CD4-positive, alpha-beta T cell (primary cell): ENCODE measurements at regions not wholly inside any gene's neighbourhood (a gene's known extent, or its start where the extent isn't known, plus 50 kb on each side); places are given as distances from the start of the nearest gene placed in this dataset.

Experiments used
- ATAC-seq: fragments of 200-7000 bp; cut with Tn5 transposase; one replicate; pipeline ENCODE4 v1.10.0; 2022; ENCODE audit warnings: mild to moderate bottlenecking; ENCODE audit not compliant: poor library complexity
- CTCF ChIA-PET: fragments of 350-600 bp; sonication (Branson Sonifier 250); formaldehyde crosslinking; loops from one replicate; lab custom pipeline; 2021; ENCODE audit warnings: antibody characterized with exemption, inconsistent platforms; lab: Charles Lee
- POLR2A ChIA-PET: fragments of 350-600 bp; sonication (Branson Sonifier 250); formaldehyde crosslinking; loops from one replicate; lab custom pipeline; 2021; ENCODE audit warnings: antibody characterized with exemption, inconsistent platforms; lab: Charles Lee
- DNase-seq, 14 experiments: peaks; one replicate each; pipeline ENCODE4 v3.0.0-alpha.2; 2013 to 2020; ENCODE audit warnings: mixed read lengths in 2 of 14
- H3K27ac ChIP-seq, 2 donors: one replicate each; pipeline versions ENCODE4 v1.5.1 to v1.7.0; 2013; ENCODE audit warnings: low read length in 2 of 2, low read depth in 1 of 2, mild to moderate bottlenecking in 1 of 2
- H3K27me3 ChIP-seq, 2 experiments: 1 replicate in 1 of 2; 2 replicates in 1 of 2; pipeline versions ENCODE4 v1.6.1 to v1.7.0; 2013; ENCODE audit warnings: low read length in 2 of 2, control low read depth in 1 of 2, mild to moderate bottlenecking in 1 of 2, moderate library complexity in 1 of 2; ENCODE audit not compliant: insufficient read depth in 2 of 2, control insufficient read depth in 1 of 2
- H3K36me3 ChIP-seq: one replicate; pipeline ENCODE4 v1.6.1; 2013; ENCODE audit warnings: low read length, control low read depth; ENCODE audit not compliant: insufficient read depth
- H3K4me1 ChIP-seq: one replicate; pipeline ENCODE4 v1.6.1; 2013; ENCODE audit warnings: low read length, control low read depth; ENCODE audit not compliant: insufficient read depth
- H3K4me3 ChIP-seq: one replicate; pipeline ENCODE4 v1.5.1; 2013; ENCODE audit warnings: mild to moderate bottlenecking, low read length, moderate library complexity
- H3K9me3 ChIP-seq, 2 experiments: 1 replicate in 1 of 2; 2 replicates in 1 of 2; pipeline versions ENCODE4 v1.6.1 to v1.7.0; 2013; ENCODE audit warnings: low read length in 2 of 2, mild to moderate bottlenecking in 2 of 2, control low read depth in 1 of 2, moderate library complexity in 1 of 2; ENCODE audit not compliant: control insufficient read depth in 1 of 2, insufficient read depth in 1 of 2
- H3K27ac Mint-ChIP-seq: one replicate; pipeline ENCODE4 v1.8.0; 2020; ENCODE audit warnings: mixed read lengths
- H3K27me3 Mint-ChIP-seq: one replicate; pipeline ENCODE4 v1.8.0; 2021; ENCODE audit warnings: mixed read lengths
- H3K36me3 Mint-ChIP-seq: one replicate; pipeline ENCODE4 v1.8.0; 2021; ENCODE audit warnings: low read depth, mixed read lengths
- H3K4me1 Mint-ChIP-seq: one replicate; pipeline ENCODE4 v1.8.0; 2021; ENCODE audit warnings: low read depth, mixed read lengths
- H3K4me3 Mint-ChIP-seq: one replicate; pipeline ENCODE4 v1.8.0; 2020; ENCODE audit warnings: mild to moderate bottlenecking, mixed read lengths
- H3K9me3 Mint-ChIP-seq: one replicate; pipeline ENCODE4 v1.8.0; 2020; ENCODE audit warnings: mixed read lengths
- CTCF ChIP-seq: fragments of 200-600 bp; IDR thresholded peaks from one replicate; pipeline ENCODE4 v1.8.0; 2022; ENCODE audit warnings: antibody characterized with exemption, mild to moderate bottlenecking
- intact Hi-C, 2 experiments: fragments of 100-400 bp; cut with DNase I in 1 of 2; cut with micrococcal nuclease in 1 of 2; formaldehyde crosslinking; loops; one replicate each; pipeline versions ENCODE4 v1.15.1 to v1.9.0; 2023 to 2025; cut with DNase I, micrococcal nuclease

- no peaks in the 10 kb centered on the region for H3K36me3 ChIP-seq
- H3K27ac Mint-ChIP-seq, result no peak overlapping the region
- no peaks in the 10 kb centered on the region for H3K27me3 Mint-ChIP-seq
- H3K36me3 Mint-ChIP-seq, result peaks cover 5% of the 10 kb centered on the region
- DNase-seq (no peak), ATAC-seq (no peak)
- POLR2A ChIA-PET, result no interaction called here
- no peak for TF ChIP-seq CTCF
- no peaks in the 10 kb centered on the region for H3K9me3 ChIP-seq
- no peaks in the 10 kb centered on the region for H3K27me3 ChIP-seq
- H3K9me3 Mint-ChIP-seq, result no peaks in the 10 kb centered on the region
- peaks cover 3% of the 10 kb centered on the region for H3K4me1 ChIP-seq
- CTCF ChIA-PET, result interaction anchor here (0.8 to 1.7 kb wide), 3 partner anchors 10 to 21 kb away, joined by 3 read pairs; no protein-coding TSS in a partner anchor
- intact Hi-C loops, result no loop called here
- no peak overlapping the region for H3K4me3 ChIP-seq
- H3K4me1 Mint-ChIP-seq, result no peaks in the 10 kb centered on the region
- H3K4me3 Mint-ChIP-seq, result no peak overlapping the region
- H3K27ac ChIP-seq, result no peak overlapping the region
These were observed 209.5 kb upstream of the KCTD7 start for GRCh38 chr7:66419210-66419609.

- no peak overlapping the region for H3K27ac Mint-ChIP-seq
- peaks cover 18% of the 10 kb centered on the region for H3K36me3 Mint-ChIP-seq
- ATAC-seq (no peak), DNase-seq (no peak)
- ChIA-PET POLR2A (no interaction called here), CTCF (interaction anchor here (1.5 kb wide), 1 partner anchor 14 kb away, joined by 4 read pairs; no protein-coding TSS in a partner anchor)
- peaks cover 3% of the 10 kb centered on the region for H3K36me3 ChIP-seq
- no peaks in the 10 kb centered on the region for H3K4me1 ChIP-seq
- intact Hi-C loops, result no loop called here
- H3K9me3 Mint-ChIP-seq, result no peaks in the 10 kb centered on the region
- no peaks in the 10 kb centered on the region for H3K4me1 Mint-ChIP-seq
- no peak overlapping the region for H3K27ac ChIP-seq
- H3K27me3 Mint-ChIP-seq, result no peaks in the 10 kb centered on the region
- TF ChIP-seq CTCF, result no peak
- no peaks in the 10 kb centered on the region for H3K27me3 ChIP-seq
- no peak overlapping the region for H3K4me3 Mint-ChIP-seq
- H3K9me3 ChIP-seq, result no peaks in the 10 kb centered on the region
- no peak overlapping the region for H3K4me3 ChIP-seq
These were observed 206.7 kb upstream of the KCTD7 start for GRCh38 chr7:66421830-66422475.

- Histone ChIP-seq H3K4me1 (no peaks in the 10 kb centered on the region), H3K4me3 (no peak overlapping the region), H3K27me3 (no peaks in the 10 kb centered on the region), H3K36me3 (peaks cover 3% of the 10 kb centered on the region), H3K27ac (no peak overlapping the region), H3K9me3 (no peaks in the 10 kb centered on the region)
- H3K9me3 Mint-ChIP-seq, result no peaks in the 10 kb centered on the region
- no peak for TF ChIP-seq CTCF
- H3K4me1 Mint-ChIP-seq, result no peaks in the 10 kb centered on the region
- CTCF ChIA-PET, result no interaction called here
- POLR2A ChIA-PET, result no interaction called here
- intact Hi-C loops, result no loop called here
- H3K4me3 Mint-ChIP-seq, result no peak overlapping the region
- H3K27ac Mint-ChIP-seq, result no peak overlapping the region
- no peak for DNase-seq
- peaks cover 26% of the 10 kb centered on the region for H3K36me3 Mint-ChIP-seq
- H3K27me3 Mint-ChIP-seq, result no peaks in the 10 kb centered on the region
- no peak for ATAC-seq
These were observed 205.0 kb upstream of the KCTD7 start for GRCh38 chr7:66423729-66424128.
